NCI-H1092 (cell line): ENCODE measurements at regions not wholly inside any gene's neighbourhood (a gene's known extent, or its start where the extent isn't known, plus 50 kb on each side); places are given as distances from the start of the nearest gene placed in this dataset.

Source experiments
- DNase-seq: peaks from one replicate; lab custom pipeline; 2025; lab: John Stamatoyannopoulos, UW

DNA sequence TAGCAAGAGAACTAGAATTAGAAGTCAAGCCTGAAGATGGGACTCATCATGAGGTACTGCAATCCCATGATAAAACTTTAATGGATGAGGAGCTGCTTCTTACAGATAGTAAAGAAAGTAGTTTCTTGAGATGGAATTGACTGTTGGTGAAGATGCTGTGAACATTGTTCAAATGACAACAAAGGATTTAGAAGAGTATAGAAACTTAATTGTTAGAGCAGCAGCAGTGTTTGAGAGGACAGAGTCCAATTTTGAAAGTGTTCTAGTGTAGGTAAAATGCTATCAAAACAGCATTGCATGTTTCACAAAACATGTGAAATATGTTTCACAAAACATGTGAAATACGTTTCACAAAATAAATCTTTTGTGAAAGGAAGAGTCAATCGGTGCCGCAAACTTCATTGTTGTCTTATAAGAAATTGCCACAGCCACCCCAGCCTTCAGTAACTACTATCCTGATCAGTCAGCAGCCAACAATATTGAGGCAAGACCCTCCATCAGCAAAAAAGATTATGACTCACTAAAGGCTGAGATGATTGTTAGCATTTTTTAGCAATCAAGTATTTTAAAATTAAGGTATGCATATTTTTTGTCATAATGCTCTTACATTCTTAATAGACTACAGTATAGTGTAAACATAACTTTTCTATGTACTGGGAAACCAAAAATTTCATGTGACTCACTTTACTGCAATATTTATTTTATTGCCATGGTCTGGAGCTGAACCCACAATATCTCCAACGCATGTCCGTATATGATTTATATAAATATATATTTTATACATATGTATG is 173.4 kb upstream of the BMP4 start:
- no peak for DNase-seq

GRCh38 chr14:54132496-54132895 is 175.9 kb upstream of the BMP4 start:
- no peak for DNase-seq

- DNase-seq: no peak
Measured at GRCh38 chr14:54133896-54134295, 177.3 kb upstream of the BMP4 start.

- no peak for DNase-seq
Measured at GRCh38 chr14:54135804-54136280, 179.2 kb upstream of the BMP4 start.

DNA sequence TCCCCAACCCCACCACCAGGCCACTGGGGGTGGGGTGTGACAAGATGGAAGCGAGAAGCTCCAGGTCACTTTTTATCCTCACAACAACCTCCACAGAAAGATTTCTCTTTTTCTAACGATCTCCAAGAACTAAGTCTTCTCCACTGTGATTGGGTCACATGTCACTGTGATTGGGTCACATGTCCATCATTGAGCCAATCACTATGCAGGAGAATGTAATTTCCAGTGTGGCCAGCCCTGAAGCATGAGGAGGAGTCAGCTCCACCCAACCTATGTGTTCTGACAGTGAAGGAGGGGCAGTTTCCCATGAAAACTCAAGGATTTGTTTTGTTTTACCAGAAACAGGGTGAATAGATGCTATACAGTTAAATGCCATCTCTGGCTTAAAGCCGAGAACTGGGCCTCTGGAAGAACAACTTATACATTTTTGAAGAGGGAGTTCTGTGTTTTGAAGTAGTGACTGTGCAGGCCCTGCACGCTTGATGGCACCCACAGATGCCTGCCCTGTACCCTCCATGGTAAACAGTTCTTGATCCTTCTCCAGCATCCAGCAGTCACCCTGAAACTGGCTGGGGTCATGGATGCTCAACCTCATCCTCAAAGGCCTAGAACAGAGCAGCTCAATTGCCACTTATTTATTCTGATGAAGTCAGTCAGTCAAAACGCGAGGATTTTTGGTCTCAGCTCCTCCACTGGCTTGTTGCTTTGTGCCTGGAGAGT is 180.4 kb upstream of the BMP4 start:
- DNase-seq: no peak

DNA sequence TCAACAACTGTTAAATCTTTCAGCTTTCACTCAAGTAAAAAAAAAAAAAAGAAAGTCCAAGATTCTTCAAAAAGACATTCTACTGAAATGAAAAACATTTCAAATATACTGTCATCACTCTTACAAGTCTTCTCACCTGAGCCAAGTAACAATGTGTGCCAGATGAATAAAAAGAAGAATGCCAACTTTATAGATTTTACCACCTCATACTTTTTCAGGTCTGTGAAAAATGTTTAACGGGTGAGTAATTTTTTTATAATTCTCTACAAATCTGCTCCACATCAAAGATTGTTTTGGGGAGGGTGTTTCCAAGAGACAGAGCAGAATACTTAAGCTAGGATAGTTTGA is 181.0 kb upstream of the BMP4 start:
- DNase-seq: no peak

GRCh38 chr14:54138024-54138353 is 181.4 kb upstream of the BMP4 start:
- no peak for DNase-seq

DNA sequence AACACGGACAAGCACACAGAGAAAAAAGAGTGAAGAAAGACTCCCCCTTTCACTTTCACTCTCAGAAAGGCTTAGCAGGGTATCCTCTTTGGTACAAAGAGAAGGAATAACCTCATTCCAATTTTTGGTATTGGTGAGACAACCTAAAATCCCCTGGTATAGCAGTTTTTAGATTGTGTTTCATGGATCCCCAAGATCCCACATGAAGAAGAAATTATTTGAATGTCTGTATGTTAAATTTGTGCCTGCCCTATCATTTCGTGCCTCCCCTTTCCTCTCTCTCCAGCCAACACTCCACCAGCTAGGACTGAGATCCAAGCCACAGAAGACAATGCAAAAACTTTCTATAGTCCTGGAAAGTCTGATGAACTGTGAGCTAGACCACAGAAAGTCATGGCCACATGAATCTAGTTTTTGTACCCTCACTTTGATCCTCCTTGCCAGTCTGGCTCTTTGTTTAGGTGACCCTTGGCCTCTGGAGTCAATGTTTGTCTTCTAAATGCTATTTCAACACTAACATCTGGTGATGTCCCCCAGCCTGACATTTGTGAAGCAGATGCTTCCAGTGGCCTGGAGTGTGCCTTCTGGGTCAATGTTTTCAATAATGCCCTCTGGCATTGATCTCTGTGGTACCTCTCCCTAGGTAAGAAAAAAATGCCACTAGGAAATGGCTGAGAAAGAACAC is 181.9 kb upstream of the BMP4 start:
- DNase-seq: no peak

- DNase-seq: no peak
Measured at GRCh38 chr14:54140551-54140950, 183.9 kb upstream of the BMP4 start.

DNA sequence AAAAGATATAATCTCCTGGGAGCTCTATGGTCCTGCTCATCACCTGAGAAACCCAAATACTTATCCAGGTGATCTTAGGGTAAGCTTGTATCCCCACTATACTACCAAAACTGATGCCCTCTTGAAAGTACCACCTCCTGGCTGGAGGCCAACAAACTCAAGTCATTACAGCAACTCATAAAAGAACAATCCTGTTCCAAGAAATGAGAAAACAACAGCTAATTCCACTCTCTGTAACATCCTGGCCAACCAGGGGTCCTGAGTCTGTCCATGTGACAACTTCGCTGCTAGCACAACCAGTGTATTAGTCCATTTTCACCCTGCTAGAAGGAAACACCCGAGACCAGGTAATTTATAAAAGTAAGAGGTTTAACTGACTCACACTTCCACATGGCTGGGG is 190.0 kb upstream of the BMP4 start:
- DNase-seq: no peak

GRCh38 chr14:54147282-54147681 is 190.7 kb upstream of the BMP4 start:
- no peak for DNase-seq

- DNase-seq: no peak
Measured at GRCh38 chr14:54147758-54148157, 191.1 kb upstream of the BMP4 start.

DNA sequence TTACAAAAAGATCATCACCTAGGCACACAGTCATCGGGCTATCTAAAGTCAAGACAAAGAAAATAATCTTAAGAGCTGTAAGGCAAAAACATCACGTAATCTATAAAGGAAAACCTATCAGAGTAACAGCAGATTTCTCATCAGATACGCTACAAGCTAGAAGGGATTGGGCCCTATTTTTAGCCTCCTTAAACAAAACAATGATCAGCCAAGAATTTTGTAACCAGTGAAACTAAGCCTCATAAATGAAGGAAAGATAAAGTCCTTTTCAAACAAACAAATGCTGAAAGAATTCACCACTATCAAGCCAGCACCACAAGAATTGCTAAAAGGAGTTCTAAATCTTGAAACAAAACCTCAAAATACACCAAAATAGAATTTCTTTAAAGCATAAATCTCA is 191.6 kb upstream of the BMP4 start:
- no peak for DNase-seq

GRCh38 chr14:54152351-54152750 is 195.7 kb upstream of the BMP4 start:
- DNase-seq: no peak

GRCh38 chr14:54166049-54166950 is 209.7 kb upstream of the BMP4 start:
- no peak for DNase-seq

DNA sequence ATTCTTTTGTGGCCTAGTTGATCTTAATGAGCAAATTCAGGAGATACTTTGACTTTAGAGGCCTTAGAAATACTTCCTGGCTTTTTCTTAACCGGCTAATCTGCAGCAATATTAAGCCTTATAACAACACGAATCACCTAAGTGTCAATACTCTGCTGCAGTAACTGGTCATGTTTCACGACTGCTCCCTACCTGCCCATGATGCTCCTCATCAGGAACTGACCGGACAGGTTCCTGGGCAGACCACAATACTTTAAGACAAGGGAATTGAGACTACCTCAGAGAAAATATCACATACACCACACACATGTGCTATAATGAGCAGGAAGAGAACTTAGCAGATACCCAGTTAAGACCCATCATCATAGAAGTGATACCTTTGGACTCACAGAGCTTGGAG is 211.9 kb upstream of the BMP4 start:
- no peak for DNase-seq

GRCh38 chr14:54169254-54169924 is 212.8 kb upstream of the BMP4 start:
- DNase-seq: no peak

DNA sequence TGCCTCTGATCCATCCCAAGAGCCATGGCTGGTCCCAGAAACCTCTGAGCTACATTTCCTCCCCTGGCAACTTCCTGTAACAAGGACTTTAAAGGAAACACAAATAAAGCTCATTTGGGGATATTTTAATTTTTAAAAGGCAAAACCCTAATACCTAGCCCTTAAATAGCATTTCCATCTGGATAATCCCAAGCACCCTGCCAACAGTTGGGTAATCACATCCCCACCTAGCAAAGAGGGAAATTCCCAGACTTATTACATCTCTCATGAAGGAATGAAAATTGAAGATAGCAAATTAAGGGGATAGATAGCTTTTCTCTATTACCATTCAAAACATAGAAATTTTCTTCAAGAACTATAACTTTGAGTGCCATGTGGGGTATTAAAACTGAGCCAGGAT is 213.7 kb upstream of the BMP4 start:
- DNase-seq: no peak

- DNase-seq: no peak
Measured at GRCh38 chr14:54172114-54172513, 215.5 kb upstream of the BMP4 start.

GRCh38 chr14:54172562-54172961 is 215.9 kb upstream of the BMP4 start:
- DNase-seq: no peak

DNA sequence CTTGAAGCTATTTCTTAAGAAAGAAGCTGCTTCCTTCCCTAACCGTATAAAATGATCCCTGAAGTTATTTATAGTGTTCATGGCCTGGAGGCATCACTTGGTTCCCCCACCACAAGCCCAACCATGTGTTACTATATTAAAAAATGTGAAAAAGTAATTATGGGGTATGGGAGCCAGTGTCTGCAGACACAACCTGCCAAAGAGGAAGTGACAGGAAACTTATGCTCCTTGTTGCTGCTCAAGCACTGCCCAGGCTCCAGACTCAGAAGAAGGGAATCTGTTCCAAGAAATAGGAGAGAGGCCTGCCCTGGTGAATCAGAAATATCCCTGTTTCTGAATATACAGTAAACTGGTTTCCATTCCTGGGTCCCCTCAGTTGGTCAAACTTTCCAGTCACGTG is 217.2 kb upstream of the BMP4 start:
- no peak for DNase-seq

DNA sequence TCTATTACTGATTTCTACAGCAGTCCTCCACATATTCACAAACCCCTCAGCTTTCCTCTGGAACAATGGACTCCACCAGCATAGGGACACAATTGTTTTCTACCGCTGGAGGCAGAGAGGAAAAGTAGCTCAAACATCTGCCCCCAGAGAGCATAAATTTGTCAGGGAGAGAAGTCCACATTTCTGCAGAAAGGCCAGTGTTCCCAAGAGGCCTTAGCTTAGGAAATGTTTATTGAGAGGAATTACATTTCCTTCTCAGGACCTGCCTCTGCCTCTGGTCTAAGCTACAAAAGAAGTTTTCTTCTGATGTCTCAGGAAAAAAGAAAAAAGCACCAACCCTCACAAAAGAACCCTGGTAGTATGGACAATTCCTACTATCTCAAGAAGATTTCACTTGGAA is 217.8 kb upstream of the BMP4 start:
- DNase-seq: no peak
